SKM-1 (cell line): ENCODE measurements at regions not wholly inside any gene's neighbourhood (a gene's known extent, or its start where the extent isn't known, plus 50 kb on each side); places are given as distances from the start of the nearest gene placed in this dataset.

ENCODE experiments used
- DNase-seq: peaks from one replicate; lab custom pipeline; 2025; ENCODE audit not compliant: unreplicated experiment; lab: John Stamatoyannopoulos, UW

DNA sequence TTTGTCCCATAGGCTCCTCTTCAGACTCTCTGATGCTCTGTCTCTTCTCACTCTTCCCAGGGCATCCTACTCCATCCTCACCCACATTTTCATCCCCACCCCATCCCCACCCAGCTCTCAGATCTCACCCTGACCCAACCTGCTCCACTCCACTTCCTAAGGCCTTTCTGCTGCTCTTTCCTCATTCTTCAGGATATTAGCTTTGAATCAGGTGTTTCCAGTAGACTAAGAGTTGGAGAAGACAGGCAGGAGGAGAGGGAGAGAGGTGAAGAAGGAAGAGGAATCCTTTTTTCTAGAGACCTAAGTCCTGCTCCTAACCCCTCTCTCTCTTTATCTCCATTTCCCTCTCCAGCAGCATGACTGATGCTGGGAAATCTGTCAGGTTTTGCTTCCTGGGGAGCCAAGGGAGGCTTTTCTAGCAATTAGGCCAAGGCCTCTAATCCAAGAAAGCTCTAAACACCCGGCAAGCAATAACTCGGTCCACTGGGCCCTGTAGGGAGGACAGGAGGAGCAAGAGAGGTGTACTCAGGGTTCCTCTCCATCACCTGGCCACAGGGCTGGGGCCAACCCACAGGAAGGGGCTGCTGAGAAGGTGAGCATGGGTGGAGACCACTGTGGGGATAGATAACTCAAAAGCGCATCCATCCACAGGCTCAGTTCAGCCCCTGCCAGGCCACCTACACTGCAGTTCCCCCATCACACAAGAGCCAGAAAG, 133.3 kb downstream of the TMEM132E start:
- DNase-seq = no peak

DNA sequence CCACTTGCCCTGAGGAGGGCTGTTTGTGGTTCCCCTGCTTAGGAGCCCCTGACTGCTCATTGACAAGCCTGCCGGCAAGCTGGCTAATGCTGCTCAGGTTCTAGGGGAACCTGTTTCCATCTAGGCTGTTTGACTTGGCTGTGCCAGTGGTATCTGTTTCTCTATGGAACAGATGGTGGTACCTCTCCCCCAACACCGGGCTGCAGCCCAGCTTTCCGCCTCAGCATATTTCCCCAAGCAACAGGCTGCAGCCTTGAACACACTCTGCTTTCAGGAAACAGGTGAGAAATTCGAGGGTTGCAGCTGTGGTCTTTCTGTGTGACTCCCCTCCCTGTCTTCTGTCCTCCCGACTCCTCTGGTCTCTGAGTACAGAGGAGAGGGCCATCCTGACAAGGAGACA, 132.3 kb downstream of the TMEM132E start:
- no peak for DNase-seq

DNA sequence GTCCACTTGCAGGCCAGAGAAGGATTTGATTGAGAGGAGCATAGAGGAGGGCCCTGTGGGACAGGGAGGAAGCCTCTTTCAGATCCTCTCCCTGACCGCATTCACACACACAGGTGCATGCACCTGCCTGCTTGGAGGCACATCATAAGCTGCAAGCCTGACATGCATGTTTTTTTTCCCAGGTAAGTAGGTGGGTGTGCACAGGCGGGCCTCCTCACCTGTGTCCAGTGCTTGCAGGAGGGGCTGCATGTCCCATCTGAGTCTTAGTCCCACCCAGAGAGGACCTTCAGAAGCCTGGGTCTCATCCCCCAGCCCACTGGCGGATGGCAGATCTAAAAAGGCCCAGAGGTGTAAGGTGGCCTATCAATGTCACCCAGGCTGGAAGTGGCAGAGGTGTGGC, 130.8 kb downstream of the TMEM132E start:
- no peak for DNase-seq

DNA sequence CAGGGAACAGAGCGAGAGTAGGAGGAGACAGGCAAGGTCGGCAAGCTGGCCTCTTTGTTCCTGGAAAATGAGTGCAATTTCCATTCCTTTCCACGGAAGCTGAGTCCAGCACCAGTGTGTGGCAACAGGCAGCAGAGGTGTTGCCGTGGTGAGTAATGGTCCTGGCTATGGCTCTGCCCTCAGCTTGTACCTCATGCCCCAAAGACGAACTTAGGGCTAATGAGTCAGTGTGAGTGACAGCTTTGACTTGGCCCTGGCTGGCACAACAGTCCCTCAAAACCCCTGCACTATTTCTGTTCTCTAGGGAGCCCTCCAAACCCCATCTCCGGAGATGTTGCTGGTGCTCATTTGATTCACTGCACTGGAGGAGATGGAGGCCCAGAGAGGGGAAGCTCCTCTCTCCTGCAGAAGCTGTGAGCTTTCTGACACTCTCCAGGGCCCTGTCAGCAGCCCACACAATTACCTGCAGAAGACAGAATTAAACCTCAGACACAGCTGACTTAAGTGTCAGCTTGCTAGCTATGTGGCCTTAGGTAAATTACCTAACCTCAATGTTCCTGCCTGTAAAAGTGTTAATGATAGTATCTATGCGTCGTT, 129.9 kb downstream of the TMEM132E start:
- DNase-seq = no peak

DNA sequence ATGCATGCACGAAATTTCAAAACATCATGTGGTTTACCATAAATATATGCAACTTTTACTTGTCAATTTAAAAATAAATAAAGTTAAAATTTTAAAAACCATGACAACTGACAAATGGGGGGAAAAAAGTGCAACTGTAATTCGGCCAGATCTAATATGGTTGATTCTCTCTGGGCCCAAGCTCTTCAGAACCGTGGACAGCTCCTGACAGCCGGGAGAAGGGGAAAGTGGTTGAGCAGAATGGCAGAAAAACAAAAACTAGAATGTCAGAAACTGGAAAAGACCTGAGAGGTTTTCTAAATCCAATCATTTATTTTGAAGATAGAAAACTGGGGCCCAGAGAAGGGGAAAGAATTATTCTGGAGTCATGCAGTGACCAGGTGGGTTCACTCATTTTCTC, 126.6 kb downstream of the TMEM132E start:
- no peak for DNase-seq

DNA sequence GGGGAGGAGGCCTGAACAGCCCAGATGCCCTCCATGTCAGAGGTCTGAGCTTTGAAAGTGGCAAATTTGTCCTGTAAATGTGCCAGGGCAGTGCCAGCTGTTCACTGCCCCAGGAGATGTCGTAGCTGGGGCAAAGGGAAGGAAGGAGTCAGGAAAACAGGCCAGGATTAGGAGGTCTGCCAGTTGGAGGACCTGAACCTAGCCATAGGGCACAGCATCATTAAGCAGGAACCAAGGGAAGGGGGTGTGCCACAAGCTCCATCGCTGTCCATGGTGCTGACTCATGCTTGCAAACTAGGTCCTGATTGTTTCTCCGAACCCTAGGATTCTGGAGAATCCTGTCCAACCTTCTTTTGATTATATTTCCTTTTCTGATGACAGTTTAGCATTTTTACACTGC, 124.2 kb downstream of the TMEM132E start:
- no peak for DNase-seq

DNA sequence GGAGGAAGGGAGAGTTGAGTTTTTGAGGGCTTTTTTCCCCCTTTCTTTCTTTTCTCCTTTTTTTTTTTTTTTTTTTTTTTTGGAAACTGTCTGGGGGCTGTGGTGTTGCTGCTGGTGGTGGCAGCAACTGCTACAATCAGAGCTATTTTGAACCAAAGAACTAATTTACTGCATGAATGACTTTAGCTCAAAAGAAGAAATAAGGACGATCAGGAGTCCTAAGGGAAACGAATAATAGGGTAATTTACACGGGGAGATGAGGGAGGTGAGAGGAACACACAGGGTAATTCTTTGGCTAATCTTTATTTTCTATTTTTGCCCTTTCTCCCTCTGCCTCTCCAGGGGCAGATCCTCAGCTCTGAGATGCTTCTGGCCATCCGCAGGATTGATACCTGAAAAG, 119.8 kb downstream of the TMEM132E start:
- no peak for DNase-seq

DNA sequence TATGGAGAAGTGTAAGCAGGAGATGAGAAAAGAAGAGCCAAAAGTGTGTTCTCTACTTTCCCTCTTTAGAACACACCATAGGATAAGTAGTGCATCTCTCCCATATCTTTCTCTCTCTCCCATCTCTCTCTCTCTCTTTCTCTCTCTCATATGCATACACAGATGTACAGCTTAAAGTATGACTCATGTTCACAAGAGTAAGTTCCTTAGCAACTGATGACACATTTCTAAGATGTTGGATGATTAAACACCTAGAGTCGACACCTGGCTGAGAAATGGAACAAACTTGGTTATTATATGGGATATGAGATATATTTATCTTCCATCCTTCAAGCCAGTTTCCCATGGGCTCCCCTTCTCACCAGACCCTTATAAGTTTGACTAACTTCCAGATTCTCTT, 113.5 kb downstream of the TMEM132E start:
- no peak for DNase-seq
